OCI-LY1 (cell line): ENCODE measurements at regions not wholly inside any gene's neighbourhood (a gene's known extent, or its start where the extent isn't known, plus 50 kb on each side); places are given as distances from the start of the nearest gene placed in this dataset.

Experiments
- CTCF ChIP-seq: fragments of 200-600 bp; sonication (generic), shearing (Covaris generic); IDR thresholded peaks from 2 replicates; pipeline ENCODE4 v1.5.1; 2017; ENCODE audit warnings: mild to moderate bottlenecking, antibody characterized with exemption, low read length, moderate library complexity, mixed read lengths
- EZH2 ChIP-seq: fragments of 200-600 bp; sonication (generic), shearing (Covaris generic); IDR thresholded peaks from 2 replicates; pipeline ENCODE4 v1.8.0; 2017; ENCODE audit warnings: borderline replicate concordance, mixed run types, mild to moderate bottlenecking, antibody characterized with exemption, low read length, moderate library complexity, mixed read lengths

GRCh38 chr6:105750089-105750488 lies 336.0 kb upstream of the PRDM1 start:
- TF ChIP-seq EZH2 (no peak), CTCF (no peak)
